GM23338 (cell line): ENCODE measurements at regions not wholly inside any gene's neighbourhood (a gene's known extent, or its start where the extent isn't known, plus 50 kb on each side); places are given as distances from the start of the nearest gene placed in this dataset.

Source experiments
- ATAC-seq: fragments of 200-7000 bp; cut with Tn5 transposase; 3 replicates; pipeline ENCODE4 v1.9.1; 2020
- DNase-seq: peaks from one replicate; pipeline ENCODE4 v3.0.0-alpha.2; 2015; ENCODE audit warnings: low spot score
- H2AFZ ChIP-seq: fragments of 200-600 bp; sonication (generic); 2 replicates; pipeline ENCODE4 v1.8.0; 2016; ENCODE audit warnings: antibody characterized with exemption, mild to moderate bottlenecking, moderate library complexity
- H3F3A ChIP-seq: fragments of 200-600 bp; sonication (generic); replicated peaks from 2 replicates; pipeline ENCODE4 v1.8.0; 2017; ENCODE audit warnings: antibody characterized with exemption, mixed run types, low read depth
- H3K27ac ChIP-seq: fragments of 200-600 bp; sonication (generic); 2 replicates; pipeline ENCODE4 v1.6.1; 2016; ENCODE audit warnings: low read depth
- H3K27me3 ChIP-seq: fragments of 200-600 bp; sonication (generic); 2 replicates; pipeline ENCODE4 v1.8.0; 2016; ENCODE audit warnings: mild to moderate bottlenecking, mixed run types, moderate library complexity; ENCODE audit not compliant: insufficient read depth
- H3K36me3 ChIP-seq: fragments of 200-600 bp; sonication (generic); 2 replicates; pipeline ENCODE4 v1.8.0; 2016; ENCODE audit warnings: mild to moderate bottlenecking; ENCODE audit not compliant: insufficient read depth
- H3K4me1 ChIP-seq: fragments of 200-600 bp; sonication (generic); 2 replicates; pipeline ENCODE4 v1.8.0; 2016; ENCODE audit warnings: mild to moderate bottlenecking, moderate library complexity; ENCODE audit not compliant: insufficient read depth
- H3K4me2 ChIP-seq: fragments of 200-600 bp; sonication (generic); 2 replicates; pipeline ENCODE4 v1.7.1; 2017; ENCODE audit warnings: mixed run types
- H3K4me3 ChIP-seq: fragments of 200-600 bp; sonication (generic); 2 replicates; pipeline ENCODE4 v1.6.1; 2016; ENCODE audit warnings: mixed run types
- H3K79me2 ChIP-seq: fragments of 200-600 bp; sonication (generic); replicated peaks from 2 replicates; pipeline ENCODE4 v1.8.0; 2017; ENCODE audit warnings: mild to moderate bottlenecking; ENCODE audit not compliant: insufficient read depth
- H3K9me2 ChIP-seq: fragments of 200-600 bp; sonication (generic); 2 replicates; pipeline ENCODE4 v1.8.0; 2017; ENCODE audit not compliant: insufficient read depth
- H4K20me1 ChIP-seq: fragments of 200-600 bp; sonication (generic); replicated peaks from 2 replicates; pipeline ENCODE4 v1.8.0; 2017; ENCODE audit warnings: mild to moderate bottlenecking; ENCODE audit not compliant: insufficient read depth
- H3K27ac Mint-ChIP-seq: 2 replicates; pipeline ENCODE4 v1.8.0; 2020; ENCODE audit warnings: inconsistent platforms, mild to moderate bottlenecking, moderate library complexity, mixed read lengths
- H3K27me3 Mint-ChIP-seq: 3 replicates; pipeline ENCODE4 v1.8.0; 2022; ENCODE audit warnings: low read depth, mild to moderate bottlenecking, moderate library complexity, mixed read lengths, inconsistent platforms; ENCODE audit not compliant: insufficient read depth, poor library complexity
- H3K36me3 Mint-ChIP-seq: 3 replicates; pipeline ENCODE4 v1.8.0; 2021; ENCODE audit warnings: low read depth, mild to moderate bottlenecking, inconsistent platforms, moderate library complexity, mixed read lengths
- H3K4me1 Mint-ChIP-seq: 3 replicates; pipeline ENCODE4 v1.8.0; 2020; ENCODE audit warnings: mild to moderate bottlenecking, inconsistent platforms, mixed read lengths
- H3K4me3 Mint-ChIP-seq: 3 replicates; pipeline ENCODE4 v1.8.0; 2021; ENCODE audit warnings: moderate library complexity, mild to moderate bottlenecking, inconsistent platforms, mixed read lengths
- H3K9me3 Mint-ChIP-seq: 3 replicates; pipeline ENCODE4 v1.8.0; 2020; ENCODE audit warnings: moderate library complexity, mild to moderate bottlenecking, inconsistent platforms, mixed read lengths
- CREB1 ChIP-seq: fragments of 250-450 bp; sonication (Bioruptor Pico); IDR thresholded peaks from 2 replicates; pipeline ENCODE4 v1.5.0; 2020; ENCODE audit warnings: low read depth, mild to moderate bottlenecking, moderate library complexity
- EZH2 ChIP-seq: fragments of 200-600 bp; sonication (generic); IDR thresholded peaks from one replicate; pipeline ENCODE4 v1.8.0; 2017; ENCODE audit warnings: antibody characterized with exemption, mild to moderate bottlenecking, low read depth; ENCODE audit not compliant: unreplicated experiment
- EZH2phosphoT487 ChIP-seq: fragments of 200-600 bp; sonication (generic); IDR thresholded peaks from one replicate; pipeline ENCODE4 v1.8.1; 2018; ENCODE audit warnings: antibody characterized with exemption; ENCODE audit not compliant: unreplicated experiment
- JUNB ChIP-seq: IDR thresholded peaks from one replicate; pipeline ENCODE4 v1.6.1; 2016; ENCODE audit warnings: antibody characterized with exemption; ENCODE audit not compliant: unreplicated experiment
- NANOG ChIP-seq: IDR thresholded peaks from 2 replicates; pipeline ENCODE4 v1.6.1; 2016; ENCODE audit warnings: antibody characterized with exemption, borderline replicate concordance
- POLR2AphosphoS5 ChIP-seq: IDR thresholded peaks from 2 replicates; pipeline ENCODE4 v1.6.1; 2016; ENCODE audit warnings: antibody characterized with exemption, low read depth
- STAT1 ChIP-seq: IDR thresholded peaks from one replicate; pipeline ENCODE4 v1.6.1; 2016; ENCODE audit warnings: antibody characterized with exemption; ENCODE audit not compliant: unreplicated experiment
- ZNF114 ChIP-seq: fragments of 250-450 bp; sonication (Bioruptor Pico); IDR thresholded peaks from 2 replicates; pipeline ENCODE4 v1.5.0; 2020; ENCODE audit warnings: mild to moderate bottlenecking, moderate library complexity
- ZNF331 ChIP-seq: fragments of 250-450 bp; sonication (Bioruptor Pico); IDR thresholded peaks from 2 replicates; pipeline ENCODE4 v1.5.0; 2020; ENCODE audit warnings: low read depth, mild to moderate bottlenecking, moderate library complexity
- TF ChIP-seq, protein P1 (sequence below), 2 experiments: fragments of 200-600 bp in 1 of 2; sonication (generic) in 1 of 2; conservative IDR thresholded peaks; 2 replicates each; pipeline versions ENCODE4 v1.5.1 to v1.6.1; 2016 to 2017; ENCODE audit warnings: antibody characterized with exemption in 2 of 2, low read depth in 2 of 2, mild to moderate bottlenecking in 2 of 2, moderate library complexity in 1 of 2
- TF ChIP-seq, protein P2 (sequence below): IDR thresholded peaks from one replicate; pipeline ENCODE4 v1.6.1; 2018; ENCODE audit warnings: antibody characterized with exemption; ENCODE audit not compliant: unreplicated experiment
- TF ChIP-seq, protein P3 (sequence below): IDR thresholded peaks from 2 replicates; pipeline ENCODE4 v1.6.1; 2016; ENCODE audit warnings: antibody characterized with exemption

DNA sequence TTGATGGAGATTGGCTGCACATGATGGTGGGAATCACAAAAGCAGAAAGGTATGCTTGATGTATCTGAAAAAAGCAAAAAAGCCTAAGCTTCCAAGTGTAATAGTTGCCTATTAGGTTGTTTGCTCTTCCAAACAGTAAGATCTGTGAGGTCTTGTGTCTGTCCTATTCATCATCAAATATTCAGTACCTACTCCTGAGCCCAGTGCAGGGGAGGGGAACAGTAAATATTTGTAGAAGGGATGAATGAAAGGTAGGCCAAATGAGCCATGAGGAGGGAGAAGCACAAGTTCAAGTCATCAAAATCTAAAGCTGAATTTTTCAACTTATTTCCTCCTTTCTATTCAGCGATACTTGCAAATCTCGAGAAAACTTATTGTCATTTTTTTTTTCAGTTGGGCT lies 153.2 kb upstream of the ETAA1 start:
- Histone ChIP-seq H3K27me3 (no peaks in the 10 kb centered on the region), H3K79me2 (no peaks in the 10 kb centered on the region), H3K4me3 (no peak overlapping the region), H2AFZ (no peak overlapping the region), H3K4me1 (no peaks in the 10 kb centered on the region; the same call in 1 of the 2 replicates), H3K4me2 (no peak overlapping the region), H3F3A (no peaks in the 10 kb centered on the region), H4K20me1 (no peaks in the 10 kb centered on the region), H3K36me3 (no peaks in the 10 kb centered on the region), H3K9me2 (peaks cover 14% of the 10 kb centered on the region; the same call in 1 of the 2 replicates), H3K27ac (no peak overlapping the region)
- Mint-ChIP-seq H3K9me3 (no peaks in the 10 kb centered on the region), H3K27ac (no peak overlapping the region), H3K27me3 (no peaks in the 10 kb centered on the region), H3K4me3 (no peak overlapping the region), H3K36me3 (no peaks in the 10 kb centered on the region), H3K4me1 (peaks cover 2% of the 10 kb centered on the region; the same call in 1 of the 3 replicates)
- DNase-seq (no peak), ATAC-seq (no peak)
- TF ChIP-seq POLR2AphosphoS5, result no peak
- no peak for TF ChIP-seq ZNF114 (CRISPR knock-in tag)
- TF ChIP-seq, protein P1, sequence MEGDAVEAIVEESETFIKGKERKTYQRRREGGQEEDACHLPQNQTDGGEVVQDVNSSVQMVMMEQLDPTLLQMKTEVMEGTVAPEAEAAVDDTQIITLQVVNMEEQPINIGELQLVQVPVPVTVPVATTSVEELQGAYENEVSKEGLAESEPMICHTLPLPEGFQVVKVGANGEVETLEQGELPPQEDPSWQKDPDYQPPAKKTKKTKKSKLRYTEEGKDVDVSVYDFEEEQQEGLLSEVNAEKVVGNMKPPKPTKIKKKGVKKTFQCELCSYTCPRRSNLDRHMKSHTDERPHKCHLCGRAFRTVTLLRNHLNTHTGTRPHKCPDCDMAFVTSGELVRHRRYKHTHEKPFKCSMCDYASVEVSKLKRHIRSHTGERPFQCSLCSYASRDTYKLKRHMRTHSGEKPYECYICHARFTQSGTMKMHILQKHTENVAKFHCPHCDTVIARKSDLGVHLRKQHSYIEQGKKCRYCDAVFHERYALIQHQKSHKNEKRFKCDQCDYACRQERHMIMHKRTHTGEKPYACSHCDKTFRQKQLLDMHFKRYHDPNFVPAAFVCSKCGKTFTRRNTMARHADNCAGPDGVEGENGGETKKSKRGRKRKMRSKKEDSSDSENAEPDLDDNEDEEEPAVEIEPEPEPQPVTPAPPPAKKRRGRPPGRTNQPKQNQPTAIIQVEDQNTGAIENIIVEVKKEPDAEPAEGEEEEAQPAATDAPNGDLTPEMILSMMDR (conservative IDR thresholded peaks at IDR 0.05; ENCODE audit: low read depth in 2 of 2), result no peak
- TF ChIP-seq ZNF331, result no peak
- TF ChIP-seq STAT1, result no peak
- no peak for TF ChIP-seq JUNB
- no peak for TF ChIP-seq EZH2
- no peak for TF ChIP-seq NANOG
- TF ChIP-seq, protein P2, sequence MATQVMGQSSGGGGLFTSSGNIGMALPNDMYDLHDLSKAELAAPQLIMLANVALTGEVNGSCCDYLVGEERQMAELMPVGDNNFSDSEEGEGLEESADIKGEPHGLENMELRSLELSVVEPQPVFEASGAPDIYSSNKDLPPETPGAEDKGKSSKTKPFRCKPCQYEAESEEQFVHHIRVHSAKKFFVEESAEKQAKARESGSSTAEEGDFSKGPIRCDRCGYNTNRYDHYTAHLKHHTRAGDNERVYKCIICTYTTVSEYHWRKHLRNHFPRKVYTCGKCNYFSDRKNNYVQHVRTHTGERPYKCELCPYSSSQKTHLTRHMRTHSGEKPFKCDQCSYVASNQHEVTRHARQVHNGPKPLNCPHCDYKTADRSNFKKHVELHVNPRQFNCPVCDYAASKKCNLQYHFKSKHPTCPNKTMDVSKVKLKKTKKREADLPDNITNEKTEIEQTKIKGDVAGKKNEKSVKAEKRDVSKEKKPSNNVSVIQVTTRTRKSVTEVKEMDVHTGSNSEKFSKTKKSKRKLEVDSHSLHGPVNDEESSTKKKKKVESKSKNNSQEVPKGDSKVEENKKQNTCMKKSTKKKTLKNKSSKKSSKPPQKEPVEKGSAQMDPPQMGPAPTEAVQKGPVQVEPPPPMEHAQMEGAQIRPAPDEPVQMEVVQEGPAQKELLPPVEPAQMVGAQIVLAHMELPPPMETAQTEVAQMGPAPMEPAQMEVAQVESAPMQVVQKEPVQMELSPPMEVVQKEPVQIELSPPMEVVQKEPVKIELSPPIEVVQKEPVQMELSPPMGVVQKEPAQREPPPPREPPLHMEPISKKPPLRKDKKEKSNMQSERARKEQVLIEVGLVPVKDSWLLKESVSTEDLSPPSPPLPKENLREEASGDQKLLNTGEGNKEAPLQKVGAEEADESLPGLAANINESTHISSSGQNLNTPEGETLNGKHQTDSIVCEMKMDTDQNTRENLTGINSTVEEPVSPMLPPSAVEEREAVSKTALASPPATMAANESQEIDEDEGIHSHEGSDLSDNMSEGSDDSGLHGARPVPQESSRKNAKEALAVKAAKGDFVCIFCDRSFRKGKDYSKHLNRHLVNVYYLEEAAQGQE, result no peak

DNA sequence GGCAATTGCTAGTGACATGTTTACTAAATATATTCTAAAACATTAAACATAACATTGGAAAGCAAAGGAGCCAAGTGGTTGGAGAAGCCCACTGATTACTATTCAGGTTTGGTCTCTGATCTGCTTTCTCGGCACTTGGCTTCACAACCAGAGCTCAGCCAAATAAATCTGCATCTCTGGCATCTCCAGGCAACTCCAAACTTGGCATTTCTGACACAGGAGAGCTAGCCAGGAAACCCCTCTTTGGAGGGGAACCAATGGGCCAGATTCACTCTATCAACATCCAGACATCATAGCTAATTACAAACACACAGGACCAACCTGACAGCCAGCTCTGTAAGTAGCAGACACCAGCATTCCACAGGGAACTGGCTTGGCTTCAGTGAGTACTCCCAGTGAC lies 150.3 kb upstream of the ETAA1 start:
- no peak for ATAC-seq
- Mint-ChIP-seq H3K4me3 (no peak overlapping the region), H3K4me1 (peaks cover 2% of the 10 kb centered on the region; the same call in 1 of the 3 replicates), H3K9me3 (no peaks in the 10 kb centered on the region), H3K36me3 (no peaks in the 10 kb centered on the region), H3K27ac (no peak overlapping the region), H3K27me3 (no peaks in the 10 kb centered on the region)
- no peaks in the 10 kb centered on the region for H3K27me3 ChIP-seq
- peaks cover 8% of the 10 kb centered on the region; the same call in 1 of the 2 replicates for H3K9me2 ChIP-seq
- H3K4me2 ChIP-seq, result no peak overlapping the region
- H3K79me2 ChIP-seq, result no peaks in the 10 kb centered on the region
- no peak overlapping the region for H3K4me3 ChIP-seq
- H3K27ac ChIP-seq, result no peak overlapping the region
- H3K4me1 ChIP-seq, result no peaks in the 10 kb centered on the region; the same call in 1 of the 2 replicates
- H4K20me1 ChIP-seq, result no peaks in the 10 kb centered on the region
- H2AFZ ChIP-seq, result no peak overlapping the region
- no peaks in the 10 kb centered on the region for H3K36me3 ChIP-seq
- H3F3A ChIP-seq, result no peaks in the 10 kb centered on the region
- DNase-seq, result peak; percentile 6
- TF ChIP-seq NANOG (no peak), CREB1 (CRISPR knock-in tag) (no peak), JUNB (no peak), EZH2phosphoT487 (no peak), ZNF331 (no peak), ZNF114 (CRISPR knock-in tag) (no peak), POLR2AphosphoS5 (no peak)
- TF ChIP-seq, protein P3, sequence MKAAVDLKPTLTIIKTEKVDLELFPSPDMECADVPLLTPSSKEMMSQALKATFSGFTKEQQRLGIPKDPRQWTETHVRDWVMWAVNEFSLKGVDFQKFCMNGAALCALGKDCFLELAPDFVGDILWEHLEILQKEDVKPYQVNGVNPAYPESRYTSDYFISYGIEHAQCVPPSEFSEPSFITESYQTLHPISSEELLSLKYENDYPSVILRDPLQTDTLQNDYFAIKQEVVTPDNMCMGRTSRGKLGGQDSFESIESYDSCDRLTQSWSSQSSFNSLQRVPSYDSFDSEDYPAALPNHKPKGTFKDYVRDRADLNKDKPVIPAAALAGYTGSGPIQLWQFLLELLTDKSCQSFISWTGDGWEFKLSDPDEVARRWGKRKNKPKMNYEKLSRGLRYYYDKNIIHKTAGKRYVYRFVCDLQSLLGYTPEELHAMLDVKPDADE, result no peak
- TF ChIP-seq, protein P1 (conservative IDR thresholded peaks at IDR 0.05; ENCODE audit: low read depth in 2 of 2), result no peak
